ENCODE measurements at regions not wholly inside any gene's neighbourhood (a gene's known extent, or its start where the extent isn't known, plus 50 kb on each side); places are given as distances from the start of the nearest gene placed in this dataset.

- Histone ChIP-seq H3K27ac (no peak overlapping the region), H3K27me3 (no peaks in the 10 kb centered on the region), H3K4me3 (no peak overlapping the region), H3K36me3 (no peaks in the 10 kb centered on the region), H3K9me3 (no peaks in the 10 kb centered on the region), H3K4me1 (peaks cover 0 to 5% (median 0%) of the 10 kb centered on the region in 4 donors)
- WGBS, 2 donors: 80 to 83% methylated on average over 9 to 10 of the region's 10 CpGs
- TF ChIP-seq CTCF (IDR thresholded peaks at IDR 0.05) (no peak), EP300 (IDR thresholded peaks at IDR 0.05) (no peak), POLR2A (IDR thresholded peaks at IDR 0.05) (no peak)
- no peak for DNase-seq (ENCODE audit: low spot score in 2 of 2)
Measured at GRCh38 chr6:168197636-168198301, 118.8 kb upstream of the FRMD1 start.

GRCh38 chr6:168196881-168197635 lies 118.0 kb upstream of the FRMD1 start:
- Histone ChIP-seq H3K4me3 (no peak overlapping the region), H3K9me3 (no peaks in the 10 kb centered on the region), H3K27me3 (no peaks in the 10 kb centered on the region), H3K27ac (no peak overlapping the region), H3K4me1 (peaks cover 0 to 5% (median 0%) of the 10 kb centered on the region in 4 donors), H3K36me3 (no peaks in the 10 kb centered on the region)
- 88 to 89% methylated on average over 20 to 23 of the region's 25 CpGs for WGBS, 2 donors
- TF ChIP-seq POLR2A (IDR thresholded peaks at IDR 0.05) (no peak), EP300 (IDR thresholded peaks at IDR 0.05) (no peak)
- no peak for DNase-seq (ENCODE audit: low spot score in 2 of 2)

DNA sequence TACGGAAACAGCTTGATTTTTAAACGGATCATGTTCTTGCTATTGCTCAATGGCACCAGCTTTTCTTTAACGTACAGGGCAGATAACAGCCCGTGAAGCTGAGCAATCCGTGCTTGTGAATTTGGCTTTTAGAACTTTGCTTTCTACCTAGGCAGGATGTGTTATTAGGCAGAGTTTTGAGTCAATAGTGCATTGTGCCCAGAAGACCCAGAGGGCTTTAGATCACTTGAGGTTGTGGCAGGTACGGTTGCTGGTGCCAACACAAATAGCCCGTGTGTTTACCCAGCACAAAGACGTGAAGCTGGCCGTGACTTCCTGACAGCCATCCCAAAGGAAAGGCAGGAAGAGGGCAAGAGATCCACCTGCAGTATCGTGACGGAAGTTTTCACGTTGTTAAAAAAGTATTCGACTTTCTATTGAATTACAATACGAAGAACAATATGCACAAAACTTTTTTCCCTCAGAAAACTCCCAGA lies 117.4 kb upstream of the FRMD1 start:
- Histone ChIP-seq H3K36me3 (no peaks in the 10 kb centered on the region), H3K27me3 (no peaks in the 10 kb centered on the region), H3K4me1 (peaks cover 0 to 5% (median 0%) of the 10 kb centered on the region in 4 donors), H3K27ac (no peak overlapping the region), H3K9me3 (no peaks in the 10 kb centered on the region), H3K4me3 (no peak overlapping the region)
- TF ChIP-seq POLR2A (IDR thresholded peaks at IDR 0.05) (no peak), CTCF (IDR thresholded peaks at IDR 0.05) (no peak), EP300 (IDR thresholded peaks at IDR 0.05) (no peak)
- DNase-seq (ENCODE audit: low spot score in 2 of 2): no peak
- WGBS, 2 donors: 51 to 59% methylated on average over 14 of the region's 14 CpGs

DNA sequence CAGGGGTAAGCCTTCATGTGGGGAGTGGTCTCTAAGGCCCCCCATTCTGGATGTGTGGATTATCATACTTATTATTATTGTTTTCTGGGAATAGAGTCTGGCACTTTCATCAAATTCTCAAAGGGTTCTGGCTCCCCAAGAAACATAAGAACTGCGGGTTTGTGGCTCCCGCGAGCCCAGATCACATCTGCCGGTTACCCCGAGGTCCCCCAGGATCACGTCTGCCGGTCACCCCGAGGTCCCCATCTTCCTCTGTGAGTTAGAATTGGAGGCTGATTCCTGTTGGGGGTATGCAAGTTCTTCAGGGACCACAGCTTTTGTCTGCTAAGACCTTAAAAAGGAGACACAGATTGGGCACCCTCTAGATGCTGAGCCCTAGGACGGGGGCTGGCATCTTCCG lies 116.7 kb upstream of the FRMD1 start:
- no peaks in the 10 kb centered on the region for H3K36me3 ChIP-seq
- H3K4me3 ChIP-seq: no peak overlapping the region
- no peak overlapping the region for H3K27ac ChIP-seq
- no peak for DNase-seq (ENCODE audit: low spot score in 2 of 2)
- peaks cover 0 to 5% (median 0%) of the 10 kb centered on the region in 4 donors for H3K4me1 ChIP-seq
- H3K9me3 ChIP-seq: no peaks in the 10 kb centered on the region
- no peaks in the 10 kb centered on the region for H3K27me3 ChIP-seq
- WGBS, 2 donors: 86 to 88% methylated on average over 10 of the region's 10 CpGs
- TF ChIP-seq EP300 (IDR thresholded peaks at IDR 0.05) (no peak), POLR2A (IDR thresholded peaks at IDR 0.05) (no peak), CTCF (IDR thresholded peaks at IDR 0.05) (no peak)

DNA sequence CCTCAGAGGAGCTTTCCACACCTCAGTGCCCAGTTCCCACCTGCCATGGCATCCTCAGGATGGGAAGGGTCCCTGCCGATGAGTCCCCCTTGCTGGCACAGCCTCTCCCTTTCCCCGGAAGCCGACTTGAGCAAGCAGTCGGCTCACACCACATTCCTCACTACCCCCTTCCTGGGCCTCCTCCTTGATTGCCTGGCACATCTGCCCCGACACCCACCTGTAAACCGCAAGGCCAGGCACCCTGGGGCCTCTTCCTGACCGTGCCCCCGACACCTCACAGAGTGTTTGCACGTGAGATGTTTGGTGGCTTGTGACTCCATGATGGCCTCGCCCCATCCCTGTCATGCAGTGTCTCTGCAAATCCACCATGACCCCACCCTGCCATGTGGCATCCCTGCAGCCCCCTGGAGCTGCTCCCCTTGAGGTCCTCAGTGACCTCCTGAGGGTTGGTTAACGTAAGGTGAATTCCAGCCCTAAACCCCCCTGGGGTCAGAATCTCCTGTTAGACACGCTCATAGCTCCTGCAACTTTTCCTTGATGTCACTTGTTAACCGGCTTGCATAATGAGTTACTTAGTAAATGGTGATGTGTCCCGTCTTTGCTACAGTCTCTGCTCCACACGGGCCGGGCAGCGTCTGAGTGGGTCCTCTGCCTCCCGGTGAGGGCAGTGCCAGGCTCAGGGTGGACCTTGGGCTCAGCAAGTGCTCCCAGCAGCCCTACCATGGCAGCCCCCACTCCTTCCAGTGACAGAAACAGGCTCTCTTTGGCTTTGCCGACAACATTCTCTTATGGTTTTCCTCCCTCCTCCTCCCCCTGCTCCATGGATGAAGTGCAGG lies 115.9 kb upstream of the FRMD1 start:
- H3K36me3 ChIP-seq: no peaks in the 10 kb centered on the region
- H3K27me3 ChIP-seq: no peaks in the 10 kb centered on the region
- H3K27ac ChIP-seq: no peak overlapping the region
- no peak for DNase-seq (ENCODE audit: low spot score in 2 of 2)
- H3K4me3 ChIP-seq: no peak overlapping the region
- H3K9me3 ChIP-seq: no peaks in the 10 kb centered on the region
- 80 to 91% methylated on average over 19 of the region's 19 CpGs for WGBS, 2 donors
- TF ChIP-seq POLR2A (IDR thresholded peaks at IDR 0.05): no peak
- H3K4me1 ChIP-seq: peaks cover 0 to 5% (median 0%) of the 10 kb centered on the region in 4 donors
